H1 (cell line): ENCODE measurements at regions not wholly inside any gene's neighbourhood (a gene's known extent, or its start where the extent isn't known, plus 50 kb on each side); places are given as distances from the start of the nearest gene placed in this dataset.
A peak's percentile ranks its signal among the peaks of the same experiment; 100 is the strongest.

Source experiments
- CTCF ChIA-PET: fragments of 300-600 bp; sonication (Branson Sonifier 250); formaldehyde crosslinking; loops from one replicate; lab custom pipeline; 2021; ENCODE audit not compliant: partially characterized antibody; lab: Charles Lee
- POLR2A ChIA-PET: fragments of 300-600 bp; sonication (Branson Sonifier 250); formaldehyde crosslinking; loops from one replicate; lab custom pipeline; 2021; ENCODE audit warnings: inconsistent platforms; ENCODE audit not compliant: partially characterized antibody; lab: Charles Lee
- DNase-seq, 2 experiments: peaks; one replicate each; pipeline versions ENCODE4 v3.0.0 to v3.0.0-alpha.2; 2010 to 2022; ENCODE audit warnings: low spot score in 2 of 2, low read depth in 1 of 2, mixed read lengths in 1 of 2
- FAIRE-seq: peaks from 2 replicates; lab custom pipeline; 2011; peaks lifted over from hg19 to GRCh38; lab: Jason Lieb, UNC
- H2AFZ ChIP-seq: 2 replicates; pipeline ENCODE4 v1.8.1; 2012; ENCODE audit warnings: low read length, inconsistent platforms
- H2AK5ac ChIP-seq: 2 replicates; pipeline ENCODE4 v1.6.1; 2013; ENCODE audit warnings: low read depth, low read length
- H2BK120ac ChIP-seq: replicated peaks from 2 replicates; pipeline ENCODE3; 2013; ENCODE audit warnings: low read depth, low read length, inconsistent platforms
- H2BK12ac ChIP-seq: 2 replicates; pipeline ENCODE4 v1.6.1; 2013; ENCODE audit warnings: low read depth, low read length
- H2BK15ac ChIP-seq: 2 replicates; pipeline ENCODE4 v1.6.1; 2013; ENCODE audit warnings: low read length
- H2BK20ac ChIP-seq: 2 replicates; pipeline ENCODE4 v1.6.1; 2013; ENCODE audit warnings: low read length
- H2BK5ac ChIP-seq: 2 replicates; pipeline ENCODE4 v1.6.1; 2013; ENCODE audit warnings: low read depth, low read length
- H3K14ac ChIP-seq: 2 replicates; pipeline ENCODE4 v1.6.1; 2013; ENCODE audit warnings: inconsistent platforms; ENCODE audit not compliant: insufficient read length
- H3K18ac ChIP-seq: 2 replicates; pipeline ENCODE4 v1.6.1; 2013; ENCODE audit warnings: low read length; ENCODE audit errors: extremely low read depth
- H3K23ac ChIP-seq: 2 replicates; pipeline ENCODE4 v1.6.1; 2013; ENCODE audit warnings: inconsistent platforms; ENCODE audit not compliant: insufficient read length
- H3K23me2 ChIP-seq: 2 replicates; pipeline ENCODE4 v1.6.1; 2013; ENCODE audit warnings: low read depth, low read length
- H3K27ac ChIP-seq: 2 replicates; pipeline ENCODE4 v1.6.1; 2011; ENCODE audit warnings: low read depth, low read length, inconsistent platforms
- H3K27me3 ChIP-seq, 4 experiments: replicated peaks in 1 of 4; 1 replicate in 1 of 4; 2 replicates in 3 of 4; pipeline versions ENCODE4 v1.6.1 to v1.8.1; 2011 to 2013; ENCODE audit warnings: low read length in 3 of 4, mild to moderate bottlenecking in 3 of 4, inconsistent platforms in 2 of 4, mixed read lengths in 2 of 4, moderate library complexity in 1 of 4; ENCODE audit not compliant: control insufficient read depth in 3 of 4, insufficient read depth in 3 of 4; ENCODE audit errors: extremely low read depth in 1 of 4
- H3K36me3 ChIP-seq, 4 experiments: 2 replicates each; pipeline versions ENCODE4 v1.6.1 to v1.8.1; 2011 to 2013; ENCODE audit warnings: mild to moderate bottlenecking in 4 of 4, low read length in 3 of 4, moderate library complexity in 2 of 4, control low read depth in 1 of 4, inconsistent platforms in 1 of 4; ENCODE audit not compliant: insufficient read depth in 4 of 4, control insufficient read depth in 2 of 4
- H3K4ac ChIP-seq: replicated peaks from 2 replicates; pipeline ENCODE3; 2013; ENCODE audit warnings: low read length, low read depth, mixed read lengths, inconsistent platforms; ENCODE audit not compliant: insufficient read length
- H3K4me1 ChIP-seq, 4 experiments: replicated peaks in 1 of 4; 1 replicate in 1 of 4; 2 replicates in 3 of 4; pipeline versions ENCODE4 v1.6.1 to v1.8.1; 2011 to 2013; ENCODE audit warnings: low read length in 3 of 4, inconsistent platforms in 2 of 4, mixed read lengths in 1 of 4; ENCODE audit not compliant: insufficient read depth in 4 of 4, control insufficient read depth in 3 of 4
- H3K4me2 ChIP-seq, 2 experiments: 2 replicates each; pipeline versions ENCODE4 v1.6.1 to v1.8.1; 2011 to 2013; ENCODE audit warnings: low read depth in 2 of 2, low read length in 2 of 2, control low read depth in 1 of 2, inconsistent platforms in 1 of 2, mild to moderate bottlenecking in 1 of 2; ENCODE audit not compliant: insufficient read depth in 1 of 2
- H3K4me3 ChIP-seq, 4 experiments: fragments of 200-600, 300-600 bp in 1 of 4; sonication (generic), shearing (Covaris generic), sonication (Bioruptor Twin) in 1 of 4; 2 replicates each; pipeline versions ENCODE4 v1.5.1 to v1.8.1; 2011 to 2016; ENCODE audit warnings: low read length in 4 of 4, low read depth in 3 of 4, control low read depth in 2 of 4, inconsistent platforms in 2 of 4, mild to moderate bottlenecking in 2 of 4, mixed read lengths in 1 of 4, moderate library complexity in 1 of 4; ENCODE audit not compliant: insufficient read depth in 2 of 4; ENCODE audit errors: extremely low read depth in 1 of 4
- H3K56ac ChIP-seq: replicated peaks from 2 replicates; pipeline ENCODE3; 2013; ENCODE audit warnings: low read depth, mild to moderate bottlenecking, mixed read lengths, low read length, inconsistent platforms; ENCODE audit not compliant: insufficient read length
- H3K79me1 ChIP-seq: 2 replicates; pipeline ENCODE4 v1.6.1; 2013; ENCODE audit warnings: low read depth, low read length, control low read depth
- H3K79me2 ChIP-seq, 2 experiments: 2 replicates each; pipeline versions ENCODE4 v1.6.1 to v1.8.1; 2012 to 2013; ENCODE audit warnings: low read length in 2 of 2, mild to moderate bottlenecking in 2 of 2, inconsistent platforms in 1 of 2; ENCODE audit not compliant: insufficient read depth in 2 of 2, control insufficient read depth in 1 of 2
- H3K9ac ChIP-seq, 4 experiments: replicated peaks in 1 of 4; 1 replicate in 1 of 4; 2 replicates in 3 of 4; pipeline versions ENCODE4 v1.6.1 to v1.8.1; 2011 to 2013; ENCODE audit warnings: low read depth in 3 of 4, low read length in 3 of 4, control low read depth in 2 of 4, mild to moderate bottlenecking in 2 of 4, moderate library complexity in 2 of 4, inconsistent platforms in 1 of 4; ENCODE audit errors: extremely low read depth in 1 of 4
- H3K9me3 ChIP-seq, 2 experiments: 2 replicates each; pipeline versions ENCODE4 v1.6.1 to v1.8.1; 2012 to 2013; ENCODE audit warnings: mild to moderate bottlenecking in 2 of 2, moderate library complexity in 2 of 2, control low read depth in 1 of 2, inconsistent platforms in 1 of 2, low read depth in 1 of 2, low read length in 1 of 2, mixed read lengths in 1 of 2; ENCODE audit not compliant: insufficient read depth in 2 of 2
- H4K20me1 ChIP-seq, 2 experiments: replicated peaks in 1 of 2; 2 replicates each; pipeline versions ENCODE3 to v1.8.1; 2011 to 2013; ENCODE audit warnings: inconsistent platforms in 2 of 2, low read length in 2 of 2, mild to moderate bottlenecking in 1 of 2; ENCODE audit not compliant: insufficient read depth in 2 of 2, control insufficient read depth in 1 of 2
- H4K5ac ChIP-seq: 2 replicates; pipeline ENCODE4 v1.6.1; 2013; ENCODE audit warnings: low read length, low read depth, mixed read lengths, inconsistent platforms; ENCODE audit not compliant: insufficient read length
- H4K8ac ChIP-seq: 2 replicates; pipeline ENCODE4 v1.8.0; 2013; ENCODE audit warnings: mild to moderate bottlenecking, moderate library complexity, low read length, inconsistent platforms; ENCODE audit not compliant: insufficient read depth; ENCODE audit errors: extremely low read depth
- H4K91ac ChIP-seq: replicated peaks from 2 replicates; pipeline ENCODE3; 2013; ENCODE audit warnings: low read length, mixed read lengths, inconsistent platforms; ENCODE audit not compliant: insufficient read length
- WGBS, 2 experiments: shearing (Covaris generic) in 1 of 2; methylation state at CpG; one replicate each; pipeline versions ENCODE4 v1.1.6 to v1.1.7; 2013 to 2015; ENCODE audit warnings: low lambda C conversion rate in 2 of 2, mixed read lengths in 2 of 2, inconsistent platforms in 1 of 2, low coverage in 1 of 2, missing lambda C conversion rate in 1 of 2; ENCODE audit not compliant: insufficient replicate concordance in 2 of 2, insufficient coverage in 1 of 2, insufficient read length in 1 of 2; ENCODE audit errors: extremely low coverage in 1 of 2, missing lambda C conversion rate in 1 of 2; 5-methylcytosine and 5-hydroxymethylcytosine counted together
- TF ChIP-seq, protein P1 (sequence below): IDR thresholded peaks from 2 replicates; pipeline ENCODE4 v1.6.1; 2012; ENCODE audit warnings: inconsistent platforms

GRCh38 chr7:156148547-156148946 is 336.3 kb upstream of the SHH start:
- Histone ChIP-seq H3K4me3 (no peak overlapping the region), H3K23ac (no peak overlapping the region), H3K4me1 (no peaks in the 10 kb centered on the region), H3K23me2 (no peaks in the 10 kb centered on the region), H3K79me2 (no peaks in the 10 kb centered on the region), H4K20me1 (no peaks in the 10 kb centered on the region), H4K91ac (no peak overlapping the region), H2AK5ac (no peak overlapping the region), H2BK12ac (0 out of 2 replicates have a peak overlapping the region, but pooled peaks have one; percentile 22), H2BK5ac (no peak overlapping the region), H3K14ac (no peak overlapping the region), H3K27ac (no peak overlapping the region), H3K18ac (no peak overlapping the region; the same call in 1 of the 2 replicates), H3K9ac (no peak overlapping the region), H3K27me3 (no peaks in the 10 kb centered on the region), H3K36me3 (no peaks in the 10 kb centered on the region), H3K79me1 (no peaks in the 10 kb centered on the region), H4K5ac (no peak overlapping the region), H4K8ac (peak overlapping the region; percentile 36; the same call in 1 of the 2 replicates), H2BK15ac (no peak overlapping the region), H3K4ac (peak overlapping the region; percentile 22), H3K4me2 (no peak overlapping the region), H2BK20ac (no peak overlapping the region), H3K9me3 (no peaks in the 10 kb centered on the region; a peak in 1 of 4 replicates), H3K56ac (no peak overlapping the region), H2AFZ (no peak overlapping the region), H2BK120ac (no peak overlapping the region)
- FAIRE-seq (no peak), DNase-seq (no peak)
- WGBS, 2 experiments: 84% methylated on average over 8 of the region's 8 CpGs; no CpG with 5 or more reads in 1 of the 2 experiments
- POLR2A ChIA-PET: no interaction called here
- CTCF ChIA-PET: interaction anchor here (1.1 to 1.6 kb wide), 3 partner anchors 8 to 9 kb away, joined by 3 to 4 read pairs (median 3); no protein-coding TSS in a partner anchor
- TF ChIP-seq, protein P1, sequence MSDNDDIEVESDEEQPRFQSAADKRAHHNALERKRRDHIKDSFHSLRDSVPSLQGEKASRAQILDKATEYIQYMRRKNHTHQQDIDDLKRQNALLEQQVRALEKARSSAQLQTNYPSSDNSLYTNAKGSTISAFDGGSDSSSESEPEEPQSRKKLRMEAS: no peak
